GM23338 (cell line): ENCODE measurements at regions not wholly inside any gene's neighbourhood (a gene's known extent, or its start where the extent isn't known, plus 50 kb on each side); places are given as distances from the start of the nearest gene placed in this dataset.
"Not testable (repeated sequence)": the region's sequence is repeated elsewhere in the genome, so short reads cannot be mapped to it uniquely, and the experiment has no call there.

Experiments
- EZH2 ChIP-seq: fragments of 200-600 bp; sonication (generic); IDR thresholded peaks from one replicate; pipeline ENCODE4 v1.8.0; 2017; ENCODE audit warnings: antibody characterized with exemption, mild to moderate bottlenecking, low read depth; ENCODE audit not compliant: unreplicated experiment
- EZH2phosphoT487 ChIP-seq: fragments of 200-600 bp; sonication (generic); IDR thresholded peaks from one replicate; pipeline ENCODE4 v1.8.1; 2018; ENCODE audit warnings: antibody characterized with exemption; ENCODE audit not compliant: unreplicated experiment
- TF ChIP-seq, protein P1 (sequence below), 2 experiments: fragments of 200-600 bp in 1 of 2; sonication (generic) in 1 of 2; conservative IDR thresholded peaks; 2 replicates each; pipeline versions ENCODE4 v1.5.1 to v1.6.1; 2016 to 2017; ENCODE audit warnings: antibody characterized with exemption in 2 of 2, low read depth in 2 of 2, mild to moderate bottlenecking in 2 of 2, moderate library complexity in 1 of 2
- TF ChIP-seq, protein P2 (sequence below): IDR thresholded peaks from one replicate; pipeline ENCODE4 v1.6.1; 2018; ENCODE audit warnings: antibody characterized with exemption; ENCODE audit not compliant: unreplicated experiment
- TF ChIP-seq, protein P3 (sequence below): IDR thresholded peaks from 2 replicates; pipeline ENCODE4 v1.6.1; 2016; ENCODE audit warnings: antibody characterized with exemption

GRCh38 chr1:29681416-29681815 is 445.1 kb downstream of the PTPRU start:
- TF ChIP-seq, protein P1, sequence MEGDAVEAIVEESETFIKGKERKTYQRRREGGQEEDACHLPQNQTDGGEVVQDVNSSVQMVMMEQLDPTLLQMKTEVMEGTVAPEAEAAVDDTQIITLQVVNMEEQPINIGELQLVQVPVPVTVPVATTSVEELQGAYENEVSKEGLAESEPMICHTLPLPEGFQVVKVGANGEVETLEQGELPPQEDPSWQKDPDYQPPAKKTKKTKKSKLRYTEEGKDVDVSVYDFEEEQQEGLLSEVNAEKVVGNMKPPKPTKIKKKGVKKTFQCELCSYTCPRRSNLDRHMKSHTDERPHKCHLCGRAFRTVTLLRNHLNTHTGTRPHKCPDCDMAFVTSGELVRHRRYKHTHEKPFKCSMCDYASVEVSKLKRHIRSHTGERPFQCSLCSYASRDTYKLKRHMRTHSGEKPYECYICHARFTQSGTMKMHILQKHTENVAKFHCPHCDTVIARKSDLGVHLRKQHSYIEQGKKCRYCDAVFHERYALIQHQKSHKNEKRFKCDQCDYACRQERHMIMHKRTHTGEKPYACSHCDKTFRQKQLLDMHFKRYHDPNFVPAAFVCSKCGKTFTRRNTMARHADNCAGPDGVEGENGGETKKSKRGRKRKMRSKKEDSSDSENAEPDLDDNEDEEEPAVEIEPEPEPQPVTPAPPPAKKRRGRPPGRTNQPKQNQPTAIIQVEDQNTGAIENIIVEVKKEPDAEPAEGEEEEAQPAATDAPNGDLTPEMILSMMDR (conservative IDR thresholded peaks at IDR 0.05; ENCODE audit: low read depth in 2 of 2) = not testable (repeated sequence)
- TF ChIP-seq EZH2, EZH2phosphoT487: not testable (repeated sequence)
- TF ChIP-seq, protein P2, sequence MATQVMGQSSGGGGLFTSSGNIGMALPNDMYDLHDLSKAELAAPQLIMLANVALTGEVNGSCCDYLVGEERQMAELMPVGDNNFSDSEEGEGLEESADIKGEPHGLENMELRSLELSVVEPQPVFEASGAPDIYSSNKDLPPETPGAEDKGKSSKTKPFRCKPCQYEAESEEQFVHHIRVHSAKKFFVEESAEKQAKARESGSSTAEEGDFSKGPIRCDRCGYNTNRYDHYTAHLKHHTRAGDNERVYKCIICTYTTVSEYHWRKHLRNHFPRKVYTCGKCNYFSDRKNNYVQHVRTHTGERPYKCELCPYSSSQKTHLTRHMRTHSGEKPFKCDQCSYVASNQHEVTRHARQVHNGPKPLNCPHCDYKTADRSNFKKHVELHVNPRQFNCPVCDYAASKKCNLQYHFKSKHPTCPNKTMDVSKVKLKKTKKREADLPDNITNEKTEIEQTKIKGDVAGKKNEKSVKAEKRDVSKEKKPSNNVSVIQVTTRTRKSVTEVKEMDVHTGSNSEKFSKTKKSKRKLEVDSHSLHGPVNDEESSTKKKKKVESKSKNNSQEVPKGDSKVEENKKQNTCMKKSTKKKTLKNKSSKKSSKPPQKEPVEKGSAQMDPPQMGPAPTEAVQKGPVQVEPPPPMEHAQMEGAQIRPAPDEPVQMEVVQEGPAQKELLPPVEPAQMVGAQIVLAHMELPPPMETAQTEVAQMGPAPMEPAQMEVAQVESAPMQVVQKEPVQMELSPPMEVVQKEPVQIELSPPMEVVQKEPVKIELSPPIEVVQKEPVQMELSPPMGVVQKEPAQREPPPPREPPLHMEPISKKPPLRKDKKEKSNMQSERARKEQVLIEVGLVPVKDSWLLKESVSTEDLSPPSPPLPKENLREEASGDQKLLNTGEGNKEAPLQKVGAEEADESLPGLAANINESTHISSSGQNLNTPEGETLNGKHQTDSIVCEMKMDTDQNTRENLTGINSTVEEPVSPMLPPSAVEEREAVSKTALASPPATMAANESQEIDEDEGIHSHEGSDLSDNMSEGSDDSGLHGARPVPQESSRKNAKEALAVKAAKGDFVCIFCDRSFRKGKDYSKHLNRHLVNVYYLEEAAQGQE = not testable (repeated sequence)
- TF ChIP-seq, protein P3, sequence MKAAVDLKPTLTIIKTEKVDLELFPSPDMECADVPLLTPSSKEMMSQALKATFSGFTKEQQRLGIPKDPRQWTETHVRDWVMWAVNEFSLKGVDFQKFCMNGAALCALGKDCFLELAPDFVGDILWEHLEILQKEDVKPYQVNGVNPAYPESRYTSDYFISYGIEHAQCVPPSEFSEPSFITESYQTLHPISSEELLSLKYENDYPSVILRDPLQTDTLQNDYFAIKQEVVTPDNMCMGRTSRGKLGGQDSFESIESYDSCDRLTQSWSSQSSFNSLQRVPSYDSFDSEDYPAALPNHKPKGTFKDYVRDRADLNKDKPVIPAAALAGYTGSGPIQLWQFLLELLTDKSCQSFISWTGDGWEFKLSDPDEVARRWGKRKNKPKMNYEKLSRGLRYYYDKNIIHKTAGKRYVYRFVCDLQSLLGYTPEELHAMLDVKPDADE = not testable (repeated sequence)
